CD4-positive, alpha-beta T cell treated with Interferon alpha-2 for 1 hour (primary cell): ENCODE measurements at regions not wholly inside any gene's neighbourhood (a gene's known extent, or its start where the extent isn't known, plus 50 kb on each side); places are given as distances from the start of the nearest gene placed in this dataset.
"Not testable (repeated sequence)": the region's sequence is repeated elsewhere in the genome, so short reads cannot be mapped to it uniquely, and the experiment has no call there.

Experiments
- DNase-seq, 2 donors: peaks; one replicate each; pipeline ENCODE4 v3.0.0-alpha.2; 2020 to 2022

- DNase-seq = no peak
Observed at GRCh38 chr7:15851201-15851600, 164.7 kb upstream of the MEOX2 start.

GRCh38 chr7:15848901-15849300 is 162.4 kb upstream of the MEOX2 start:
- no peak for DNase-seq

GRCh38 chr7:15848362-15848761 is 161.9 kb upstream of the MEOX2 start:
- DNase-seq = no peak

GRCh38 chr7:15845868-15846267 is 159.4 kb upstream of the MEOX2 start:
- DNase-seq = no peak

GRCh38 chr7:15845461-15845860 is 159.0 kb upstream of the MEOX2 start:
- no peak for DNase-seq

- DNase-seq = no peak
Observed at GRCh38 chr7:15839416-15840100, 153.1 kb upstream of the MEOX2 start.

GRCh38 chr7:15838265-15838664 is 151.8 kb upstream of the MEOX2 start:
- DNase-seq = no peak

- no peak for DNase-seq
Observed at GRCh38 chr7:15837306-15837950, 150.9 kb upstream of the MEOX2 start.

- DNase-seq = no peak
Observed at GRCh38 chr7:15836651-15837050, 150.2 kb upstream of the MEOX2 start.

GRCh38 chr7:15836041-15836440 is 149.6 kb upstream of the MEOX2 start:
- no peak for DNase-seq

- DNase-seq = no peak
Observed at GRCh38 chr7:15834446-15834845, 148.0 kb upstream of the MEOX2 start.

GRCh38 chr7:15832996-15833395 is 146.5 kb upstream of the MEOX2 start:
- no peak for DNase-seq

- DNase-seq = no peak
Observed at GRCh38 chr7:15831606-15832005, 145.1 kb upstream of the MEOX2 start.

GRCh38 chr7:15829691-15830090 is 143.2 kb upstream of the MEOX2 start:
- DNase-seq = no peak

GRCh38 chr7:15828881-15829280 is 142.4 kb upstream of the MEOX2 start:
- DNase-seq = no peak

GRCh38 chr7:15821484-15822427 is 135.3 kb upstream of the MEOX2 start:
- DNase-seq = no peak

GRCh38 chr7:15820319-15820718 is 133.8 kb upstream of the MEOX2 start:
- no peak for DNase-seq

- DNase-seq = no peak
Observed at GRCh38 chr7:15816835-15817426, 130.4 kb upstream of the MEOX2 start.

GRCh38 chr7:15813448-15813847 is 127.0 kb upstream of the MEOX2 start:
- DNase-seq = no peak

GRCh38 chr7:15810383-15810782 is 123.9 kb upstream of the MEOX2 start:
- not testable (repeated sequence) for DNase-seq

- DNase-seq = not testable (repeated sequence)
Observed at GRCh38 chr7:15809936-15810335, 123.5 kb upstream of the MEOX2 start.

- DNase-seq = no peak
Observed at GRCh38 chr7:15805891-15806290, 119.4 kb upstream of the MEOX2 start.

GRCh38 chr7:15802425-15802824 is 115.9 kb upstream of the MEOX2 start:
- DNase-seq = no peak
